ENCODE measurements at regions not wholly inside any gene's neighbourhood (a gene's known extent, or its start where the extent isn't known, plus 50 kb on each side); places are given as distances from the start of the nearest gene placed in this dataset.

DNA sequence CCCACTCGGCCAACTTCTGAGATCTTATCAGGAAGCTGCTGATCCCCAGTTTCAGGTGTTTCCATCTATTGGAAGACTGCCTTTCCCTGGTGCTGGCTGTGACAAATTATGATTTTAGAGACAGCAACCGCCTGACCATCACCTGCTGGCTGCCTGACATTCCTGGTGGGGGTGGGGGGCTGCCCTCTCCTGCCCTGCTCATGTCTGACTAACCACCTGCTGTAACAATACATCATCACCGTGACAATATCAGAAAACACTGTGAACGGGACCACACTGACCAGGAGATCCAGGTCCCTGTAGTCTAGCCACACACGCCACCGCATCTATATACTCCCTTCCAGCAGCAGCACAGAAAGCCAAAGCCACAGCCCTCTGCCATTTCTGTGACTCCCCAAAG is 537.5 kb downstream of the QKI start:
- DNase-seq (ENCODE audit: low spot score) = no peak

DNA sequence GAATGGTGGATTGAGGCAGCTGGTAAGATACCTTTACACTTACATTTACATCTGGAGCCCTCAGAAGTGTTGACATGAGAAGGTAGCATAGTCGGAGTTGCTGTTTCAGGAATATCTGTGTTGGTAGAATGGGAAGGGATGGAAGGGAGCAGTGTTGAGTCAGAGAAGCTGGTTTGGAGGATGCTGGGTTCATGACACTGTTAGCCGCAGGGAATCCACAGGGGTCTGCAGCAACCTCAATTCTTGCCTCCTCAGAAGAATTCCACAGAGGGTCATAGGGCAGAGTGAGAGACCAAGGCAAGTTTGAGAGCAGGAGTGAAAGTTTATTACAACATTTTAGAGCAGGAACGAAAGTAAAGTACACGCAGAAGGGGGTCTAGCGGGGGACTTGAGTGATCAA is 536.8 kb downstream of the QKI start:
- no peak for DNase-seq (ENCODE audit: low spot score)

- no peak for DNase-seq (ENCODE audit: low spot score)
Observed at GRCh38 chr6:163950159-163950558, 535.6 kb downstream of the QKI start.

GRCh38 chr6:163949431-163949830 is 534.9 kb downstream of the QKI start:
- DNase-seq (ENCODE audit: low spot score) = no peak

DNA sequence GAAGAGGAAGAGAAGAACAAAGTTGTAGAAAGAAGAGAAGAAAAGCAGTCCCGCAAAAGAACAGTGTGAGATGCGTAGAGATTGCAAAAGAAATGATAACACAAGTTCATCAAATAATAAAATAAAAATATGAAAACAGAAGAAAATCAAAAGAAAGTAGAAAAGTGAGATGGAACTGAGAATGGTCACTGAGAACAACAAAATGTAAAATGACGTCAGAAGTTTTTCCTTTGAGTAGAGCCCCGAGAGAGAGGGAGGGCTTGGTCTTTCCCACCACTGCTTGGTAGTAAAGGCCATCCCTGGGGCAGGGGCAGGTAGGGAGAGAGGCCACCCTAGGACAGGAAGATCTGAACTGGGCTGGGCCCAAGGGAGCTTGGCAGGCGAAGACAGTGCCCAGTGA is 533.7 kb downstream of the QKI start:
- no peak for DNase-seq (ENCODE audit: low spot score)

DNA sequence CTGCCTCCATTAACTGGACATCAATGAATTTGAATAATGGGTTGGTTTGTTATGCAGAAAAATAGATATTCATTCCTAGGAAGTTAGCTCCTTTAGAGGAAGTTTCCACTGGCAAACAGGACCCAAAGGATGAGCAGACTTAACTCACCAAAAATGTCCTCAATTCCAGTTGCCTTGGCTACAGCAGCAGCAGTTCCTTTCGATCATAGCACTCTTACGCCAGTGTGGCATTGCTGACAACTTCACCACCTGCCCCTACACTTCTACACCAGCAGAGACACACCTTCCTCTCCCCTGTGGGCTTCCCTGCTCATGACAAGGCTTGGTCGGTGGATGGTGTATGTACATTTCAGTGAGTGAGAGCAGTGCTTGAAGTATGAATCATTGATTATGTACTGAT is 532.8 kb downstream of the QKI start:
- DNase-seq (ENCODE audit: low spot score) = no peak

DNA sequence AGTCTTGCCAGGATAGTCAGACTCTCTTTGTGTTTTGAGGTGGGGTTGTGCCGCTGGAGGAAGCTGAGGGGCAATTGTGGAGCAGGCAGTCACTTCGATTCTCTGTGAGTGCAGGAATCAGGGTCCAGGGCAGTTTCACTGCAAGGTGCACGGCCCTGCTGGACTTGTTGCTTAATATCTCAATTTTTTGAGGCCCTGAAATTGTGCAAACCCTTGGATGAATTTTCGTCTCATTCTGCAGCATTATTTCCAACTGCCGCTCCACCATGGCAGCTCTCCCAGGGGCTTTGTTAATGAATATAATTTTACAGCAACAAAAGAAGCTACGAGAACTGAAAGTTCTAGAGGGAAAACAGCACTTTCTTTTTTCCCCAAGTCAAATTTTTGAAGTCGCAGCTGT is 531.9 kb downstream of the QKI start:
- DNase-seq (ENCODE audit: low spot score) = no peak

GRCh38 chr6:163945808-163946207 is 531.3 kb downstream of the QKI start:
- no peak for DNase-seq (ENCODE audit: low spot score)

GRCh38 chr6:163944897-163945296 is 530.4 kb downstream of the QKI start:
- no peak for DNase-seq (ENCODE audit: low spot score)

- no peak for DNase-seq (ENCODE audit: low spot score)
Observed at GRCh38 chr6:163943607-163944385, 529.3 kb downstream of the QKI start.

GRCh38 chr6:163942790-163943189 is 528.3 kb downstream of the QKI start:
- no peak for DNase-seq (ENCODE audit: low spot score)

DNA sequence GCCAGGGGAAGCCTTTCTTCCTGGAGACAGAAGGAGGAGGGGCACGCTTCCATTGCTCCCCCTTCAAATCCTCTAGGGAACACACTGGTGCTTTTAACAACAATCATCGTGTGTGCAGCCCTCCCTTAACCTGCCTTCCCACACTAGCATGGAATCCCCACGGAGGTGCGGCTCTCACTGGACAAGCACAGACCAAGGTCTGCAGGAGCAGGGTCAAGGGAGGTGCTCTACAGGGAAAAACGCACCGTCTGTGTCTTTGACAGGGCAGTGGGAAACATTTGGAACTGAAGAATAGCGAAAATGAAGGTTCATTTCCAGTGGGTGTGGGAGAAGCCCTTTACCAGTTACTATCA is 527.1 kb downstream of the QKI start:
- no peak for DNase-seq (ENCODE audit: low spot score)

- no peak for DNase-seq (ENCODE audit: low spot score)
Observed at GRCh38 chr6:163940705-163941623, 526.4 kb downstream of the QKI start.

DNA sequence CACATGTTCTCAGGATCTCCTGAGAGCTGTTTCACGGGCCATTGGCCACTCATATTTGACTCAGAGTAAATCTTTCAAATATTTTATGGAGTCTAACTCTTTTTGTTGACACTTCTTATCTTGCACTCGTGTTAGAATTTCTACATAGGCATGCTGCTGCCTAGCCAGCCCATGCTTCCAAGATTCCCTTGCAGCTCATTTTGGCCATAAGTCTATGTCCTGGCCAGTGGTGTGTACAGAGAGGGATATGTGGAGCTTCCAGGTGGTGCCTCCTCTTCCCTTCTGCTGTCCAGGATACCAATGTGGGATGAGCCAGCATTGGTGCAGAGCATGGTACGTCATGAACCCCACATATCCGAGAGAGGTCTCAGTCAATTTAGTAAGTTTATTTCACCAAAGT is 522.6 kb downstream of the QKI start:
- DNase-seq (ENCODE audit: low spot score) = no peak

DNA sequence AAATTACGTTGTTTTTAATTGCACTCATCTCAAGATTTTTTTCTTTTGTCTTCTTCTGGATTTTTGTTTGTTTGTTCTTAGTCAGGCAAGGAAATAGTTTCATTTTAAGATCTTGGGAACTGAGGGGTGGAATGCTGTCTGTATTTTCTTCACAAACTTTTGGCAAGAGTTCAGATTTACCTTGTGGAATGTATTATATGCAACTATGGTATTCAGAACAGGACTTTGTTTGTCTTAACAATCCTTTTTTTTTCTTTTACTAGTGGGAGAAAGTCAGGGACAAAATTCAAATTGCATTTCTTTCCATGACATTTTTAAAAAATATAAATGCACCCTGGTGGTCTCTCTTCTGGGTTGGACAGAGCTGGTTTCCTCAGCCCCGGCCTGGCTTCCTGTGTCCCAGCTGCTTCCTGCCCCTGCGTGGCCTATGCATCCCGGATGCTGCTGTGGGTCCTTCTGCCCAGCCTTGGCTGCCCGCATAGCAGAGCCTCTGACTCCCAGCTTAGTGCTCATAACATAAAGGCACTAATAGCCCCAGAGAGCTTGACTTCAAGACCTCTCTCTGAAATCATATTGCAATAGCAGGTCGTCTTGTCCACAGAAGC is 520.7 kb downstream of the QKI start:
- DNase-seq (ENCODE audit: low spot score) = no peak

DNA sequence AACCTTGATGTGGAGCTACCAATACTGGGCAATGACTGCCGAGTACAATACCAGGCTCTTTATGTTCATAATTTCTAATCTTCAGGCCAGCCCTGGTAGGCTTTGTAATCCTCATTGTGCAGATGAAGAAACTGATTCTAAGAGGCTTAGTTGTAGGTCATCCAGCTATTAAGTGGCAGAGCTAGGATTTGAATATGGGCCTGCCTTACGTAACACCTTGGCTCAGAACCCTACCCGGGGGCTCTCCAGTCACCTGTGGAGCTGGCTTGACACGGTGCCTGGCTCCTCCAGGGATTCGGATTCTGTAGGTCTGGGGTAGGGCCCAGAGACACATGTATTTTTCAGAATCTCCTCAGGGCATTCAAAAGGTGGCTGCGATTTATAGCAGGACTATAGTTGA is 515.5 kb downstream of the QKI start:
- DNase-seq (ENCODE audit: low spot score) = no peak

- no peak for DNase-seq (ENCODE audit: low spot score)
Observed at GRCh38 chr6:163929538-163929937, 515.0 kb downstream of the QKI start.

- DNase-seq (ENCODE audit: low spot score) = no peak
Observed at GRCh38 chr6:163926642-163927041, 512.1 kb downstream of the QKI start.

DNA sequence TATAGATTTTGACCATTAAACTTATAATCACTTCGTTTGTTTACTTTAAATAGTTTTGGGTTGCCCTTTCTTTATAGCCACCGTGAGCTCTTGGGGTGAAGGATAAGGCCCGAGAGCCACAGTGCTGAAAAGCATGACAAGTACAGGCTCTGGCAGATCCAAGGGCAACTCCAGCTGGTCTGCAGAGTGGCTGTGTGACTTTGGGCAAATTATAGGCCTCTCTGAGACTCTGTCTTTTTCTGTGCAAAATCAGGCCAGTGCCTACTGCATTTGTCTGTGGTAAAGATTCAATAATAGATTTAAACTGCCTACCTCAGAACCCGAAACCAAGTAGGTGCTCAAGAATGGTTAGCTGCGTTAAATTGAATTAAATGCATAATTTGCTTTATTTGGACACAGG is 511.3 kb downstream of the QKI start:
- DNase-seq (ENCODE audit: low spot score) = no peak

- no peak for DNase-seq (ENCODE audit: low spot score)
Observed at GRCh38 chr6:163923658-163924411, 509.3 kb downstream of the QKI start.

- DNase-seq (ENCODE audit: low spot score) = no peak
Observed at GRCh38 chr6:163922562-163922961, 508.0 kb downstream of the QKI start.

DNA sequence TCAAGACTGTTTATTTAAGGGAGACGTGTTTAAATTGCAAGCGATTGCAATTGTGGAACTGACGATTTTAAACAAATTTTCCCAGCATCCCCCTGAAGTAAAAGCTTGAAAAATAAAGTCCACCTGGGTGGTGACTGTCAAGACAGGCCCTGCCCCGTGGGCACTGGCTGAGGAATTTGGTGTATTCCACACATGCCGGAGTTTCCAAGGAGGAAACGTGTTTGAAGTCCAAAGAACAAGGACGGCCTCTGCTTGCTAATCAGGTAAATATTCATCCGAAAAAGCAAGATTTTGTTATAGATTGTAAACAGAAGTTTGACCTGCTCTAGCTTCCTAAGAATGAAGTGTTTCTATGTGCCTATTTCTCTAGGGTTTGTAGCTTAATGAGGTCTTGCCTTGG is 505.1 kb downstream of the QKI start:
- no peak for DNase-seq (ENCODE audit: low spot score)

Data from COLO829 (cell line).